ENCODE measurements at regions not wholly inside any gene's neighbourhood (a gene's known extent, or its start where the extent isn't known, plus 50 kb on each side); places are given as distances from the start of the nearest gene placed in this dataset.

DNA sequence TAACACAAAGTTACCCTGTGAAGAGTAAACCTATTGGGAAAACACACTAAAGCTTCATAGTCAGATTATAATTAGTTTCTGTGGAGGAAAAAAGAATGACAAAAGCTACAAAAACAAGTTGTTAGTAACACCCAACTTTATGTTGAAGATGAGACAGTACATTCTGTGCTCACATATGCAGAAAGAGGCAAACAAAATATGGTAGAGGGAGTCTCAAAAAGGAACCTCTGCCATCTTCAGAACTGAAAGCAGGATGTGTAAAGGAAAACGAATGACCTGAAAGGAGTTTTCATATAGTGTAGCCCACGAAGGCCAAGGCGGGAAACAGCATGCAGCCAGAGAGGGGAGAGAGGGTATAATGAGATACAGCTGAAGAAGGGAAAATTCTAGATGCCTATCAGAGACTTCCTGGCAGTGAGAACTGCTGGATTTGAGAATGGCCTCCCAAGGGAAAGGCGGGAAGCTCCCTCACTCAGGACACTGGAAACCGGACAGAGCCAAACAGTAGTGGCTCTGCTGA lies 84.1 kb upstream of the HEY2 start:
- no peak for DNase-seq (ENCODE audit: low spot score, unreplicated experiment)
- Mint-ChIP-seq H3K4me3 (ENCODE audit: low read depth) (no peak overlapping the region), H3K36me3 (ENCODE audit: insufficient read depth) (no peaks in the 10 kb centered on the region), H3K9me3 (ENCODE audit: low read depth) (no peaks in the 10 kb centered on the region), H3K4me1 (ENCODE audit: low read depth) (no peaks in the 10 kb centered on the region), H3K27ac (no peak overlapping the region), H3K27me3 (no peaks in the 10 kb centered on the region)
- TF ChIP-seq, protein P1, sequence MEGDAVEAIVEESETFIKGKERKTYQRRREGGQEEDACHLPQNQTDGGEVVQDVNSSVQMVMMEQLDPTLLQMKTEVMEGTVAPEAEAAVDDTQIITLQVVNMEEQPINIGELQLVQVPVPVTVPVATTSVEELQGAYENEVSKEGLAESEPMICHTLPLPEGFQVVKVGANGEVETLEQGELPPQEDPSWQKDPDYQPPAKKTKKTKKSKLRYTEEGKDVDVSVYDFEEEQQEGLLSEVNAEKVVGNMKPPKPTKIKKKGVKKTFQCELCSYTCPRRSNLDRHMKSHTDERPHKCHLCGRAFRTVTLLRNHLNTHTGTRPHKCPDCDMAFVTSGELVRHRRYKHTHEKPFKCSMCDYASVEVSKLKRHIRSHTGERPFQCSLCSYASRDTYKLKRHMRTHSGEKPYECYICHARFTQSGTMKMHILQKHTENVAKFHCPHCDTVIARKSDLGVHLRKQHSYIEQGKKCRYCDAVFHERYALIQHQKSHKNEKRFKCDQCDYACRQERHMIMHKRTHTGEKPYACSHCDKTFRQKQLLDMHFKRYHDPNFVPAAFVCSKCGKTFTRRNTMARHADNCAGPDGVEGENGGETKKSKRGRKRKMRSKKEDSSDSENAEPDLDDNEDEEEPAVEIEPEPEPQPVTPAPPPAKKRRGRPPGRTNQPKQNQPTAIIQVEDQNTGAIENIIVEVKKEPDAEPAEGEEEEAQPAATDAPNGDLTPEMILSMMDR (IDR thresholded peaks at IDR 0.05; ENCODE audit: unreplicated experiment), result no peak

DNA sequence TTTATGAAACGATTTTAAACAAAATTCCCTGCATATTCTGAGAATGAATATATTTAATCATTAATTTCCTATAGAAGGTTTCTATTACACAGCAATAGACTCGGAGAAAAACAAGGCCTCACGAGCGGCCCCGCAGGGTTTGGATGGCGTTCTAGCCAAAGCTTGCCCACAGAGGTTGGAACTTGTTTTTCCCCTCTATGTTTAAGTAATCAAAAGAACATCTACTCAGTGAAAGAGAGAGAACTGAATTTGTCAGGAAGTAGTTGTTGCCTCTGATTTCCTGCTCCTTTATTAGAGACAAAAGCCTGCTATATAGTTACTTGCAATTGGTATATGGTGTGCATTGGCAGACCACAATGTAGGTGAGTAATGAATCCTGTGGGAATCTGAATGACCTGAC lies 82.1 kb upstream of the HEY2 start:
- DNase-seq (ENCODE audit: low spot score, unreplicated experiment), result no peak
- no peaks in the 10 kb centered on the region for H3K4me1 Mint-ChIP-seq (ENCODE audit: low read depth)
- no peak overlapping the region for H3K27ac Mint-ChIP-seq
- no peaks in the 10 kb centered on the region for H3K36me3 Mint-ChIP-seq (ENCODE audit: insufficient read depth)
- H3K27me3 Mint-ChIP-seq, result no peaks in the 10 kb centered on the region
- H3K4me3 Mint-ChIP-seq (ENCODE audit: low read depth), result no peak overlapping the region
- no peaks in the 10 kb centered on the region for H3K9me3 Mint-ChIP-seq (ENCODE audit: low read depth)
- TF ChIP-seq, protein P1 (IDR thresholded peaks at IDR 0.05; ENCODE audit: unreplicated experiment), result no peak

DNA sequence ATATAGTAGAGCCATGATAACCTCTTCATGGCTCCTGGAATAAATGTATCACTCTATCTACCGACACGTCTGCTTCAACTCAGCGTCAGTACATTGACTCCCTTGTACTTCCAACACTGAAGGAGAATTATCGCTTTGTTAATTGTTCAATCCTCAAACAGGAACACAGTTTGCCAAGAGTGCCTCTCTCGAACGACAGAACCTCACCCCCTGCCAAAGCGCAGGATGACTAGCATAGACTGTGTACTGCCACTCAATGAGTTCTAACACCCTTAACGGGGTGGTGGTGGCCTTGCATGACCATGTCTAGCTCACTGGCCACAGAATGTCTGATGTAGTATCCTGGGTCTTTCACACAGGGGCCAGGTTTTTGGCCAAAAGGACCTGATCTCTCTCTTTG lies 81.4 kb upstream of the HEY2 start:
- Mint-ChIP-seq H3K4me1 (ENCODE audit: low read depth) (no peaks in the 10 kb centered on the region), H3K4me3 (ENCODE audit: low read depth) (no peak overlapping the region), H3K27me3 (no peaks in the 10 kb centered on the region), H3K9me3 (ENCODE audit: low read depth) (no peaks in the 10 kb centered on the region), H3K27ac (no peak overlapping the region), H3K36me3 (ENCODE audit: insufficient read depth) (no peaks in the 10 kb centered on the region)
- TF ChIP-seq, protein P1 (IDR thresholded peaks at IDR 0.05; ENCODE audit: unreplicated experiment), result no peak
- DNase-seq (ENCODE audit: low spot score, unreplicated experiment), result no peak

DNA sequence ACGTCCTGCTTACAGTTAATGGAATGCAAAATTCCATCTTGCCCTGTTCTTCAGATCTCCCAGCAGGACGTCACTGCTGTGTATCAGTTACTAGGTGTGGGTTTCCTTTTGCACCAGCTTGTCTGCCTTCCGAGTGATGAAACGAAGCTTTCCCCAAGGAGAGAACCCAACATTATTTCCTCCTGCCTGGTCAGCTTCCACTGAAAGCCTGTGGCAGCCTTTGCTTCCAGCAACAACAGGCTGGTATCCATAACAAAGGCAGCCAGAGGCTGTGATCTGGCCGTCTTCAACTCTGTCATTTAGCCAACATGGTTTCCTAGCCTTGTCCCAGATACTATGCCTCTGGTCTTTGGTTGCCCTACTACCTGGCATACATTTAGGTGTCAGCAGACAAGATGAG lies 78.9 kb upstream of the HEY2 start:
- Mint-ChIP-seq H3K27ac (no peak overlapping the region), H3K9me3 (ENCODE audit: low read depth) (no peaks in the 10 kb centered on the region), H3K36me3 (ENCODE audit: insufficient read depth) (no peaks in the 10 kb centered on the region), H3K4me3 (ENCODE audit: low read depth) (no peak overlapping the region), H3K27me3 (no peaks in the 10 kb centered on the region), H3K4me1 (ENCODE audit: low read depth) (no peaks in the 10 kb centered on the region)
- TF ChIP-seq, protein P1 (IDR thresholded peaks at IDR 0.05; ENCODE audit: unreplicated experiment), result no peak
- no peak for DNase-seq (ENCODE audit: low spot score, unreplicated experiment)

DNA sequence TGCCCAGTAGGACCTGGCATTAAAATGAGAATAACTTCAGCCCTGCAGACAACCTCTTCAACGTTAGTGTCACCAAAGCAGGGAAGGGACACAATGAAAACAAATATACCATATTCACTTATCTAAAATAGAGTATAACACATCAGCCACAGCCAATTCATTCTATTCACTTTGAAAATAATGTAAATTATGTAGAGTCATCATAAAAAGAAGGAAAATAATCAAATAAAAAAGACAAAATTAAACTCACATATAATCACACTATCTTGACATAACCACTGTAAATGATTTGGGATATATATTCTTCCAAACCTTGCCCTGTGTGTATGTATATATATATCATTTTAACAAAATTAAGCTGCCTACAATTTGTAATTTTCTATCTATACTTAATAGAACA lies 78.1 kb upstream of the HEY2 start:
- TF ChIP-seq, protein P1 (IDR thresholded peaks at IDR 0.05; ENCODE audit: unreplicated experiment), result no peak
- Mint-ChIP-seq H3K36me3 (ENCODE audit: insufficient read depth) (no peaks in the 10 kb centered on the region), H3K27ac (no peak overlapping the region), H3K4me1 (ENCODE audit: low read depth) (no peaks in the 10 kb centered on the region), H3K4me3 (ENCODE audit: low read depth) (no peak overlapping the region), H3K9me3 (ENCODE audit: low read depth) (no peaks in the 10 kb centered on the region), H3K27me3 (no peaks in the 10 kb centered on the region)
- DNase-seq (ENCODE audit: low spot score, unreplicated experiment), result no peak
